Stimulated activated effector memory CD8-positive, alpha-beta T cell treated with anti-CD3 and anti-CD28 coated beads, Interleukin-12 subunit alpha, Interleukin-12 subunit beta, amount 100 ng/mL, for 72 hours (primary cell): ENCODE measurements at regions not wholly inside any gene's neighbourhood (a gene's known extent, or its start where the extent isn't known, plus 50 kb on each side); places are given as distances from the start of the nearest gene placed in this dataset.
"Not testable (repeated sequence)": the region's sequence is repeated elsewhere in the genome, so short reads cannot be mapped to it uniquely, and the experiment has no call there.

Source experiments
- ATAC-seq: fragments of 150-1000 bp; cut with Tn5 transposase; 2 replicates; pipeline ENCODE4 v1.10.0; 2021
- DNase-seq, 2 donors: peaks; one replicate each; pipeline ENCODE4 v3.0.0; 2021 to 2022; ENCODE audit warnings: low spot score in 2 of 2
- H3K27ac Mint-ChIP-seq: one replicate; pipeline ENCODE4 v1.8.0; 2022; ENCODE audit warnings: mild to moderate bottlenecking, mixed read lengths
- H3K36me3 Mint-ChIP-seq: one replicate; pipeline ENCODE4 v1.8.0; 2022; ENCODE audit warnings: mild to moderate bottlenecking, mixed read lengths
- H3K4me1 Mint-ChIP-seq: one replicate; pipeline ENCODE4 v1.8.0; 2022; ENCODE audit warnings: mixed read lengths
- H3K4me3 Mint-ChIP-seq: one replicate; pipeline ENCODE4 v1.8.0; 2022; ENCODE audit warnings: mild to moderate bottlenecking, mixed read lengths
- H3K9me3 Mint-ChIP-seq: one replicate; pipeline ENCODE4 v1.8.0; 2022; ENCODE audit warnings: mixed read lengths

- H3K9me3 Mint-ChIP-seq, ATAC-seq: not testable (repeated sequence)
Observed at GRCh38 chr16:16638231-16638630, 259.3 kb downstream of the NPIPA7 start.

GRCh38 chr16:16638714-16639113 is 259.8 kb downstream of the NPIPA7 start:
- H3K4me1 Mint-ChIP-seq, H3K27ac Mint-ChIP-seq, H3K36me3 Mint-ChIP-seq, H3K4me3 Mint-ChIP-seq, DNase-seq, ATAC-seq, H3K9me3 Mint-ChIP-seq: not testable (repeated sequence)

More at GRCh38 chr16:16638231-16638630, 259.3 kb downstream of the NPIPA7 start:
- H3K36me3 Mint-ChIP-seq, DNase-seq, H3K27ac Mint-ChIP-seq, H3K4me3 Mint-ChIP-seq, H3K4me1 Mint-ChIP-seq: not testable (repeated sequence)

- DNase-seq, H3K4me3 Mint-ChIP-seq, H3K27ac Mint-ChIP-seq, H3K9me3 Mint-ChIP-seq, H3K36me3 Mint-ChIP-seq, ATAC-seq, H3K4me1 Mint-ChIP-seq: not testable (repeated sequence)
Observed at GRCh38 chr16:16643828-16644227, 264.9 kb downstream of the NPIPA7 start.

GRCh38 chr16:16648002-16648401 is 269.1 kb downstream of the NPIPA7 start:
- not testable (repeated sequence) for H3K27ac Mint-ChIP-seq, ATAC-seq

GRCh38 chr16:16672180-16672812 is 293.4 kb downstream of the NPIPA7 start:
- not testable (repeated sequence) for H3K4me3 Mint-ChIP-seq, DNase-seq, H3K4me1 Mint-ChIP-seq, H3K27ac Mint-ChIP-seq, H3K36me3 Mint-ChIP-seq, H3K9me3 Mint-ChIP-seq
- ATAC-seq = peak; percentile 13

More at GRCh38 chr16:16648002-16648401, 269.1 kb downstream of the NPIPA7 start:
- not testable (repeated sequence) for H3K36me3 Mint-ChIP-seq, H3K4me3 Mint-ChIP-seq, H3K4me1 Mint-ChIP-seq, H3K9me3 Mint-ChIP-seq, DNase-seq

- ATAC-seq, H3K4me1 Mint-ChIP-seq, H3K9me3 Mint-ChIP-seq, H3K4me3 Mint-ChIP-seq, H3K27ac Mint-ChIP-seq, H3K36me3 Mint-ChIP-seq, DNase-seq: not testable (repeated sequence)
Observed at GRCh38 chr16:16674820-16675219, 295.9 kb downstream of the NPIPA7 start.

- H3K36me3 Mint-ChIP-seq, H3K9me3 Mint-ChIP-seq, ATAC-seq, DNase-seq, H3K4me3 Mint-ChIP-seq, H3K27ac Mint-ChIP-seq, H3K4me1 Mint-ChIP-seq: not testable (repeated sequence)
Observed at GRCh38 chr16:16721849-16722248, 342.9 kb downstream of the NPIPA7 start.

GRCh38 chr16:16722666-16723065 is 343.7 kb downstream of the NPIPA7 start:
- not testable (repeated sequence) for H3K4me3 Mint-ChIP-seq, DNase-seq, H3K4me1 Mint-ChIP-seq, H3K9me3 Mint-ChIP-seq, ATAC-seq, H3K36me3 Mint-ChIP-seq, H3K27ac Mint-ChIP-seq

GRCh38 chr16:16723819-16724519 is 345.0 kb downstream of the NPIPA7 start:
- ATAC-seq, DNase-seq, H3K9me3 Mint-ChIP-seq, H3K4me3 Mint-ChIP-seq, H3K27ac Mint-ChIP-seq, H3K36me3 Mint-ChIP-seq, H3K4me1 Mint-ChIP-seq: not testable (repeated sequence)

- H3K4me3 Mint-ChIP-seq, H3K27ac Mint-ChIP-seq, H3K4me1 Mint-ChIP-seq, ATAC-seq, DNase-seq, H3K36me3 Mint-ChIP-seq, H3K9me3 Mint-ChIP-seq: not testable (repeated sequence)
Observed at GRCh38 chr16:16727048-16727447, 348.1 kb downstream of the NPIPA7 start.

GRCh38 chr16:16742573-16742972 is 363.6 kb downstream of the NPIPA7 start:
- not testable (repeated sequence) for H3K4me3 Mint-ChIP-seq, H3K36me3 Mint-ChIP-seq, H3K4me1 Mint-ChIP-seq, DNase-seq, H3K27ac Mint-ChIP-seq, H3K9me3 Mint-ChIP-seq, ATAC-seq

- not testable (repeated sequence) for H3K4me1 Mint-ChIP-seq, H3K36me3 Mint-ChIP-seq, H3K9me3 Mint-ChIP-seq, ATAC-seq, DNase-seq, H3K27ac Mint-ChIP-seq, H3K4me3 Mint-ChIP-seq
Observed at GRCh38 chr16:16754992-16755667, 376.2 kb downstream of the NPIPA7 start.

- ATAC-seq (no peak), DNase-seq (no peak)
- no peak overlapping the region for H3K4me3 Mint-ChIP-seq
- H3K27ac Mint-ChIP-seq = no peak overlapping the region
- H3K4me1 Mint-ChIP-seq = no peaks in the 10 kb centered on the region
- no peaks in the 10 kb centered on the region for H3K9me3 Mint-ChIP-seq
- no peaks in the 10 kb centered on the region for H3K36me3 Mint-ChIP-seq
Observed at GRCh38 chr16:16763449-16763848, 384.5 kb downstream of the NPIPA7 start.

- not testable (repeated sequence) for H3K4me3 Mint-ChIP-seq, H3K9me3 Mint-ChIP-seq, H3K4me1 Mint-ChIP-seq, H3K27ac Mint-ChIP-seq, DNase-seq, ATAC-seq, H3K36me3 Mint-ChIP-seq
Observed at GRCh38 chr16:16770717-16771116, 391.8 kb downstream of the NPIPA7 start.

- DNase-seq (no peak), ATAC-seq (no peak)
- H3K4me1 Mint-ChIP-seq = no peaks in the 10 kb centered on the region
- no peaks in the 10 kb centered on the region for H3K36me3 Mint-ChIP-seq
- no peak overlapping the region for H3K27ac Mint-ChIP-seq
- no peaks in the 10 kb centered on the region for H3K9me3 Mint-ChIP-seq
- no peak overlapping the region for H3K4me3 Mint-ChIP-seq
Observed at GRCh38 chr16:16774389-16774788, 395.4 kb downstream of the NPIPA7 start.

- H3K4me3 Mint-ChIP-seq = no peak overlapping the region
- DNase-seq = no peak
- no peak overlapping the region for H3K27ac Mint-ChIP-seq
- no peaks in the 10 kb centered on the region for H3K9me3 Mint-ChIP-seq
- no peaks in the 10 kb centered on the region for H3K4me1 Mint-ChIP-seq
- no peaks in the 10 kb centered on the region for H3K36me3 Mint-ChIP-seq
- peak; percentile 31 for ATAC-seq
Observed at GRCh38 chr16:16778332-16778731, 399.4 kb downstream of the NPIPA7 start.
